Calu3 (cell line): ENCODE measurements at regions not wholly inside any gene's neighbourhood (a gene's known extent, or its start where the extent isn't known, plus 50 kb on each side); places are given as distances from the start of the nearest gene placed in this dataset.

Experiments
- BruUV-seq: library from RNA; stranded (reverse); fragments of 400-500 nt; replicated peaks from 2 replicates; lab custom pipeline; 2021; lab: Mats Ljungman, UMichigan
- CTCF ChIA-PET: fragments of 300-600 bp; sonication (Branson Sonifier 250); formaldehyde crosslinking; loops from one replicate; lab custom pipeline; 2022; ENCODE audit warnings: antibody characterized with exemption; lab: Charles Lee
- DNase-seq: peaks from one replicate; pipeline ENCODE4 v3.0.0; 2022
- H3K27ac Mint-ChIP-seq: one replicate; pipeline ENCODE4 v1.8.0; 2022; ENCODE audit warnings: mixed read lengths; ENCODE audit not compliant: unreplicated experiment
- H3K27me3 Mint-ChIP-seq: one replicate; pipeline ENCODE4 v1.8.0; 2022; ENCODE audit warnings: mixed read lengths; ENCODE audit not compliant: unreplicated experiment
- H3K36me3 Mint-ChIP-seq: one replicate; pipeline ENCODE4 v1.8.0; 2022; ENCODE audit warnings: mild to moderate bottlenecking, moderate library complexity, mixed read lengths; ENCODE audit not compliant: insufficient read depth, unreplicated experiment
- H3K4me1 Mint-ChIP-seq: one replicate; pipeline ENCODE4 v1.8.0; 2022; ENCODE audit warnings: mild to moderate bottlenecking, low read depth, mixed read lengths; ENCODE audit not compliant: unreplicated experiment
- H3K4me3 Mint-ChIP-seq: one replicate; pipeline ENCODE4 v1.8.0; 2022; ENCODE audit warnings: mild to moderate bottlenecking, low read depth, moderate library complexity, mixed read lengths; ENCODE audit not compliant: unreplicated experiment
- H3K9me3 Mint-ChIP-seq: one replicate; pipeline ENCODE4 v1.8.0; 2022; ENCODE audit warnings: low read depth, mixed read lengths; ENCODE audit not compliant: unreplicated experiment
- CTCF ChIP-seq: fragments of 200-600 bp; IDR thresholded peaks from one replicate; pipeline ENCODE4 v1.8.0; 2022; ENCODE audit warnings: antibody characterized with exemption; ENCODE audit not compliant: unreplicated experiment
- intact Hi-C: fragments of 100-400 bp; cut with micrococcal nuclease; formaldehyde crosslinking; loops from one replicate; pipeline ENCODE4 v1.10.0; 2022; ENCODE audit not compliant: unreplicated experiment

DNA sequence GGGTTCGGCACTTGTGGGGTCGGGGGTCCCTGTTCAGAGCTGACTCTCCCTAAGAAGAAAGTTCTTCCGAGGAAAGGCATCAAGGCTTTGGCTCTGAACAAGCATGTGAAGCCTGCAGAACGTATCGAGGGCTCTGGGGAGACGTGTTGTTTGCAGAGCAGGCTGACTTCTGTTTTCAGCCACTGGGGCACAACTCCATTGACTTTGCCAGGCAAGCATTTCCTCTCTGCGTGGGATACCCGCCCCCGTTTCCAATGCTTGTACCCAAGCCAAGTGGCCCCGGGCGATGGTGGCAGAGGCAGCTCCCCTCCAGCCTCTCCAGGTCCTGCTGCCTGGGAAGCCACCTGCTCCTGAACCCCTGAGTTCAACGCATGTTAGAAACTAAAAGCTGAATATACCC, 255.7 kb downstream of the RBFOX3 start:
- no peak for TF ChIP-seq CTCF
- CTCF ChIA-PET: no interaction called here
- H3K9me3 Mint-ChIP-seq: no peaks in the 10 kb centered on the region
- no peaks in the 10 kb centered on the region for H3K36me3 Mint-ChIP-seq
- no TSS peak for BruUV-seq
- DNase-seq: no peak
- H3K27ac Mint-ChIP-seq: no peak overlapping the region
- peaks cover 98% of the 10 kb centered on the region for H3K27me3 Mint-ChIP-seq
- intact Hi-C loops: no loop called here
- H3K4me3 Mint-ChIP-seq: no peak overlapping the region
- H3K4me1 Mint-ChIP-seq: no peaks in the 10 kb centered on the region

GRCh38 chr17:79354173-79354820, 256.6 kb downstream of the RBFOX3 start:
- no peaks in the 10 kb centered on the region for H3K36me3 Mint-ChIP-seq
- no TSS peak for BruUV-seq
- no peak for TF ChIP-seq CTCF
- no peaks in the 10 kb centered on the region for H3K4me1 Mint-ChIP-seq
- no peaks in the 10 kb centered on the region for H3K9me3 Mint-ChIP-seq
- H3K4me3 Mint-ChIP-seq: no peak overlapping the region
- no peak overlapping the region for H3K27ac Mint-ChIP-seq
- CTCF ChIA-PET: no interaction called here
- DNase-seq: no peak
- H3K27me3 Mint-ChIP-seq: peaks cover 98% of the 10 kb centered on the region
- intact Hi-C loops: no loop called here

DNA sequence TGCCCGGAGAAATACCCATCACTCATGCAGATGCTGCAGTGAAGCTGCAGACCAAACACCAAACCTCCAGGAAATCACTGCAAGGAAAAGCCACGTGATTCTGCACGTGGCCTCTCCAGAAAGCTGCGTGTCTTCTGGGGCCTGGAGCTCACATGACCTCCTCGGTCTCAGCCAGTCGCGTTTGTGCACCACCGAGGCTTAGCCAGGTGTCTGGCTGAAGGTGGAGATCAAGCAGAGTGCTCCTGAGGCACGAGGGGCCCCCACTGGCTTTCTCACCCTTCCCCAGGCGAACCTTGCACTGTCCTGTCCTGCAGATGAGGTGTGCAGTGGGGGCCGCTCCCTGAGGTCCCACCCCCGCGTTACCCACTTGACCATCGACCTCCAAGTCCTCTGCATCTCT, 257.3 kb downstream of the RBFOX3 start:
- Mint-ChIP-seq H3K27me3 (peaks cover 98% of the 10 kb centered on the region), H3K4me3 (no peak overlapping the region), H3K36me3 (no peaks in the 10 kb centered on the region), H3K9me3 (no peaks in the 10 kb centered on the region), H3K4me1 (no peaks in the 10 kb centered on the region), H3K27ac (no peak overlapping the region)
- no TSS peak for BruUV-seq
- CTCF ChIA-PET: no interaction called here
- intact Hi-C loops: no loop called here
- DNase-seq: no peak
- no peak for TF ChIP-seq CTCF

GRCh38 chr17:79353016-79353415, 257.8 kb downstream of the RBFOX3 start:
- intact Hi-C loops: no loop called here
- H3K4me3 Mint-ChIP-seq: no peak overlapping the region
- H3K27ac Mint-ChIP-seq: no peak overlapping the region
- no TSS peak for BruUV-seq
- H3K36me3 Mint-ChIP-seq: no peaks in the 10 kb centered on the region
- no peak for TF ChIP-seq CTCF
- H3K4me1 Mint-ChIP-seq: no peaks in the 10 kb centered on the region
- no peaks in the 10 kb centered on the region for H3K9me3 Mint-ChIP-seq
- peaks cover 98% of the 10 kb centered on the region for H3K27me3 Mint-ChIP-seq
- DNase-seq: no peak
- CTCF ChIA-PET: no interaction called here
